Stimulated activated CD4-positive, alpha-beta T cell treated with anti-CD3 and anti-CD28 coated beads, Interleukin-12 subunit alpha, Interleukin-12 subunit beta, amount 100 ng/mL, for 48 hours (primary cell): ENCODE measurements at regions not wholly inside any gene's neighbourhood (a gene's known extent, or its start where the extent isn't known, plus 50 kb on each side); places are given as distances from the start of the nearest gene placed in this dataset.
"Not testable (repeated sequence)": the region's sequence is repeated elsewhere in the genome, so short reads cannot be mapped to it uniquely, and the experiment has no call there.

Source experiments
- DNase-seq, 3 donors: peaks; one replicate each; pipeline ENCODE4 v3.0.0-alpha.2; 2020; ENCODE audit warnings: low read depth in 2 of 3, low spot score in 1 of 3

- DNase-seq = no peak
These were observed 1842.5 kb upstream of the CDH9 start for GRCh38 chr5:28880936-28881335.

GRCh38 chr5:28877050-28877449 is 1838.7 kb upstream of the CDH9 start:
- DNase-seq = no peak

- DNase-seq = no peak
These were observed 1825.6 kb upstream of the CDH9 start for GRCh38 chr5:28864006-28864405.

- no peak for DNase-seq
These were observed 1824.4 kb upstream of the CDH9 start for GRCh38 chr5:28862860-28863196.

GRCh38 chr5:28862137-28862859 is 1823.9 kb upstream of the CDH9 start:
- no peak for DNase-seq

- no peak for DNase-seq
These were observed 1817.2 kb upstream of the CDH9 start for GRCh38 chr5:28855626-28856025.

- no peak for DNase-seq
These were observed 1812.0 kb upstream of the CDH9 start for GRCh38 chr5:28850320-28850921.

GRCh38 chr5:28831042-28831441 is 1792.7 kb upstream of the CDH9 start:
- DNase-seq = no peak

GRCh38 chr5:28823231-28823630 is 1784.8 kb upstream of the CDH9 start:
- DNase-seq = no peak

GRCh38 chr5:28822071-28822470 is 1783.7 kb upstream of the CDH9 start:
- DNase-seq = no peak

- DNase-seq = no peak
These were observed 1772.4 kb upstream of the CDH9 start for GRCh38 chr5:28810751-28811136.

- DNase-seq = no peak
These were observed 1771.7 kb upstream of the CDH9 start for GRCh38 chr5:28809811-28810750.

- DNase-seq = no peak
These were observed 1770.8 kb upstream of the CDH9 start for GRCh38 chr5:28808967-28809810.

GRCh38 chr5:28807195-28807729 is 1768.9 kb upstream of the CDH9 start:
- DNase-seq = no peak

GRCh38 chr5:28799035-28799434 is 1760.6 kb upstream of the CDH9 start:
- not testable (repeated sequence) for DNase-seq

- DNase-seq = no peak
These were observed 1750.6 kb upstream of the CDH9 start for GRCh38 chr5:28788954-28789353.

GRCh38 chr5:28780083-28780692 is 1741.8 kb upstream of the CDH9 start:
- DNase-seq = no peak

- DNase-seq = no peak
These were observed 1740.9 kb upstream of the CDH9 start for GRCh38 chr5:28779161-28779754.

GRCh38 chr5:28770307-28770706 is 1731.9 kb upstream of the CDH9 start:
- no peak for DNase-seq

GRCh38 chr5:28766565-28767158 is 1728.3 kb upstream of the CDH9 start:
- DNase-seq = no peak
